ENCODE measurements at regions not wholly inside any gene's neighbourhood (a gene's known extent, or its start where the extent isn't known, plus 50 kb on each side); places are given as distances from the start of the nearest gene placed in this dataset.
"Not testable (repeated sequence)": the region's sequence is repeated elsewhere in the genome, so short reads cannot be mapped to it uniquely, and the experiment has no call there.

DNA sequence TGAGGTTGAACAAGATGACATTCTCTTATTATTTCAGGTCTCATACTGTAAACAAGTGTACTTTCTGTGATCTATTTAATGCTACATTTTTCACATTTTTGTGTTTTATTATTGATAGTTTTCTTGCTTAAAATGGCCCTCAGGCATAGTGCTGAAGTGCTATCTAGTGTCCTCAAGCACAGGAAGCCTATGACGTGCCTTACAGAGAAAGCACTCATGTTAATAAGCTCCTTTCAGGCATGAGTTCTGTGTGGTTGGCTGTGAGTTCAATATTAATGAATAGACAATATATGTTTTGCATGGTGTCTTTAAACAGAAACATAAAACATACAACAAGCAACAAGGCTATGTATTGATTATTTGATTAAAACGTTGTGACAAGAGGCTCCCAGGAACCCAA lies 450.1 kb downstream of the PLK2 start:
- DNase-seq: no peak

DNA sequence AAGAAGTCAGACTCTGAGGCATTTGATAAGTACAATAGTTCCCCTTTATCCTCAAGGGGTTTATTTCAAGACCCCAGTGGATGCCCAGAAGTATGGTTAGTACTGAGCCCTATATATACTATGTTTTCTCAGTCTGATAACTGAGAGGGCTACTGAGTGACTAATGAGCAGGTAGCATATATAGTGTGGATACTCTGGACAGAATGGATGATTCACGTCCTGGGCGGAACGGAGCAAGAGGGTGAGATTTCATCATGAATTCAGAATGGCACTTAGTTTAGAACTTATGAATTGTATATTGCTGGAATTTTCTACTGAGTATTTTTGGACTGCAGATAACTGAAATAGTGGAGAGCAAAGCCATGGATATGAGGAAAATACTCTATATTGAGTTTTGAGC lies 457.6 kb downstream of the PLK2 start:
- DNase-seq: no peak

DNA sequence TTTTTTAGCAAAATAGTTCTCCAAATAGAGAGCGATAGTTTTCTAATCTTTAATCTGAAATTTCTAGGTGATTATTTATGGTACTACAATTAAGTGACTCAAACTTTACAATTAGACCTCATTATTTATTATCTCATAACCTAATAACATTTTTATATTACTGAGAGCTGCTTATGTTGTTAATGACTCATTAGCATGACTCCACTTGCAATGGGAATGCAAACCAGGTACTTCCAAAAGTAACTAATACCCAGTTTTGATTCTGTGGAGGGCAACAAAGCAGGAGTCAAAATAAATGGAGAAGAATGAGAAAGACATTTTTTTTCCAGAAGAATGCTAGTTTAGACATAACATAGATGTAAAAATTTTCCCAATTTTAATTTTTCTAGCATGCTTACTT lies 466.0 kb downstream of the PLK2 start:
- DNase-seq: no peak

DNA sequence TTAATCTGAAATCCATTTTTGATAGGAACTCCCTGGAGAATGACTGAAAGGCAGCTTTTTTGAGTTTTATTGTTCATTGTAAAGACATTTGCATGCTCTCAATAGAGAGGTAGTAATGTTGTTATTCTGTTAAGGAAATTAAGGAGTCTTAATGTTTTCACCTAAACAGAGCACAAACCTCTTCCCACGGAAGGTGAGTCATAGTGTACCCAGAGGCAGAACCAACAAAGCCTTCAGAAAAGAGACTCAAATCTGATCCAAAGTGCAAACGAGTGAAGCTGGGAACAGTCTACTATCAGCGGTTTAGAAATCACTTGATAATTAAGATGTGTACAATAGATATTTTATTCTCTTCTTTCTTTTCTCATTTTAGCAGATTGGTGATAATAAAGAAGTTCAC lies 470.5 kb downstream of the PLK2 start:
- DNase-seq: no peak

DNA sequence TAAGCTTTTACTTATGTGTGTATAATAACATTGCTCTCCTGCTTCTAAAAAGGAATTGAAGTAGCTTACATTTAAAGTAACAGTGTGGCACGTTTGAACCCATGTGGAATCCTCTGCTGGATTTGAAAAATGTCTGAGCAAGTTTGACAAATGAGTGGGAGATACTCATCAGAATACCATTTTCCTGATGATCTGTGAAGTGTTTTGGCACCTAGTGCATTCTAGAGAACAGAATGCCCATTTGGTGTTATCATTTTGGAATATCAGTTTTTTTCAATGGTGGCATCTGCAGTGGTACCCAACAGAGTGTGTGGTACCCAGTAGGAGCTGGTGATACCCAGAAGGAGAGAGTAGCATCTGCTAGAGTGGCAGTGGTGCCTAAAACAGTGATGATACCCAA lies 471.1 kb downstream of the PLK2 start:
- no peak for DNase-seq

DNA sequence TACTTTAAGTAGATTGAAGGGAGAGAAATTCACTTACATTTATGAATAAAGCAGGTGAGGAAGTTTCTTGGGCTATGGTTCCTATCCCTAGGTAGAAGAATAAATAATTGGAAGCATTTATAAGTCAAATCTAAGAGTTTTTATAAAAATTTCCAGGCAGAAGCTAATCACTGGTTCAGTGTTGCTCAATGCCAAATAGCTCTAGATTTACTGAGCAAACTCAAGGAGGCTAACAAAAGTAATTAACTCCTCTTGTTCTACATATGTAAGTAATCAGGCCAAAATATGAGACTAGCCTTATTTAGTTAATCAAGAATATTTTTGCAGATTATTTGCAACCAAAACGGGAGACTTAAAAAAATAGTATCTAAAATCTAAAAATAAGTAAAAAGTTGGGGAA lies 472.3 kb downstream of the PLK2 start:
- DNase-seq: no peak

DNA sequence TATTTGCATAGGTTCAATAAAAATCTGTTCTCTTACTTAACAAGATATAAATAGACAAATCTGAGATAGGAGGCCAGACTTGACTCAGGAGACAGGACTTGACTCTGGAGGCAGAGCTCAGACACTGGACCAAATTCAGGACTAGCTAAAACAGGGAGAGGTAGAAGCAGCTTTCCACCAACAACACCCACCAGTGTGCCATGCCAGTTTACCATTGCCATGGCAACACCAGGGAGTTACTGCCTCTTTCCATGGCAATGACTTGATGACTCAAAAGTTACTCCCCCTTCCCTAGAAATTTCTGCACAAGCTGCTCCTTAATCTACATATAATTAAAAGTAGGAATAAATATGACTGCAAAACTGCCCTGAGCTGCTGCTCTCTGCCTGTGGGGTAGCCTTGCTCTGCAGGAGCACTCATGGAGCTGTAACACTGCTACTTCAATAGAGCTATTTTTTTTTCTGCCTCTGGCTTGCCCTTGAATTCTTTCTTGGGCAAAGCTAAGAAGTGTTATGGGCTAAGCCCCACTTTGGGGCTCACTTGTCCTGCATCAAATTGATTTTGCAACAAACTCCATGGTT lies 473.0 kb downstream of the PLK2 start:
- no peak for DNase-seq

GRCh38 chr5:57983426-57983825 lies 476.5 kb downstream of the PLK2 start:
- DNase-seq: no peak

GRCh38 chr5:57979671-57980070 lies 480.2 kb downstream of the PLK2 start:
- DNase-seq: no peak

DNA sequence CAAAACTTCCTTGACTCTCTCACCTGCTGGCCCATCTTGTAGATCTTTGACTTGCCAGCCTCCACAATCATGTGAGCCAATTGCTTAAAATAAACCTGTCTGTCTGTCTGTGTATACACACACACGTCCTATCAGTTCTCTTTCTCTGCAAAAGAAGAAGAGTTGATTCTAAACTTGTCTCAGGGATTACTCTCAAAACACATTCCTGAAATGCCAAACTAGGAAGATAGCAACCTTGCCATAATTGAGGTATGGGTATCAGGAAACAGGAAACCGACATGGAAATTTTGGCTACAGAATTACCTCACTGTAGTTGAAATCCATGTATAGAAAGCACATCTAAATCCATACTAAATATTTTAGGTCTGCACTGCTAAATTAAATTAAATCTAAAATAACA lies 483.4 kb downstream of the PLK2 start:
- DNase-seq: no peak

DNA sequence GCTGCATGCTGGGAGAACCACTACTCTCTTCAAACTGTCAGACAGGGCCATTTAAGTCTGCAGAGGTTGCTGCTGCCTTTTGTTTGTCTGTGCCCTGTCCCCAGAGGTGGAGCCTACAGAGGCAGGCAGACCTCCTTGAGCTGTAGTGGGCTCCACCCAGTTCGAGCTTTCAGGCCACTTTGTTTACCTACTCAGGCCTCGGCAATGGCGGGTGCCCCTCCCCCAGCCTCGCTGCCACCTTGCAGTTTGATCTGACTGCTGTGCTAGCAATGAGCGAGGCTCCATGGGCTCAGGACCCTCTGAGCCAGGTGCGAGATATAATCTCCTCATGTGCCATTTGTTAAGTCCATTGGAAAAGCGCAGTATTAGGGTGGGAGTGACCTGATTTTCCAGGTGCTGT lies 487.8 kb downstream of the PLK2 start:
- DNase-seq: not testable (repeated sequence)

- no peak for DNase-seq
These were observed 478.0 kb upstream of the ACTBL2 start for GRCh38 chr5:57960569-57960968.

DNA sequence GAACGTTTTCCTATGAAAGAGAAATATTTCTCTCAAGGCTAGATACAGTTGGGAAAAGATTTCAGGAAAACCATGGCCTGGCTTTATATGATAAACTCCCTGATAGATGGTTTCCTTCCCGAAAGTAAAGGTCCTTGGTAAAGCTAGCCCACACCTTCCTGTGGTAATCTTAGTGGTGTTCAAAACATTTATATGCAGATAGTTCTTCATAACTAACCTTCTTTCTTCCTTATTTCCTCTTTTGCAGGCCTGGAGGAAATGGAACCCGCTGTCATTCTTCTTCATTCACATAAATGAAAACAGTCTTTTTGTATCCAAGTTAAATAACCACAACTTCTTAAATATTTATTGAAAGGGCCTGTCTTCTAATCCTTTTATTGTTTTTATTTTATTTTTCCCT lies 474.0 kb upstream of the ACTBL2 start:
- no peak for DNase-seq

DNA sequence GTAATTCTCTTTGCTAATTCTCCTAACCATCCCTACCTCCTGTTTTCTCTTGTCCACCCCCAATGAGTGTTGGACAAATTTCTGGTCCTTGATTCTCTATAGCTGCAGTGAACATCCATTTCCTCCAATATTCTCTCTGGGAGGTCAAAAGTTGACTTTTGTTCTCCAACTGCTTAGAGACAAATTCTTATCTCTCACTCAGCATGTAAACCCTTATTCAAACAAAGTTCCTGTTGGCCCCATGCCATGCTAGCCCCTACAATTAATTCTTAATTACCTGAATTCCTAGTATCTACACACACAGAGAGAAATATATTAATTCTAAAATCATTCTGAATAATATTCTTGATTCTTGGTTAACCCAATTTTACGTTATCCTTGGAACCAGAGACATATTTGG lies 472.9 kb upstream of the ACTBL2 start:
- no peak for DNase-seq

GRCh38 chr5:57953792-57954191 lies 471.2 kb upstream of the ACTBL2 start:
- no peak for DNase-seq

DNA sequence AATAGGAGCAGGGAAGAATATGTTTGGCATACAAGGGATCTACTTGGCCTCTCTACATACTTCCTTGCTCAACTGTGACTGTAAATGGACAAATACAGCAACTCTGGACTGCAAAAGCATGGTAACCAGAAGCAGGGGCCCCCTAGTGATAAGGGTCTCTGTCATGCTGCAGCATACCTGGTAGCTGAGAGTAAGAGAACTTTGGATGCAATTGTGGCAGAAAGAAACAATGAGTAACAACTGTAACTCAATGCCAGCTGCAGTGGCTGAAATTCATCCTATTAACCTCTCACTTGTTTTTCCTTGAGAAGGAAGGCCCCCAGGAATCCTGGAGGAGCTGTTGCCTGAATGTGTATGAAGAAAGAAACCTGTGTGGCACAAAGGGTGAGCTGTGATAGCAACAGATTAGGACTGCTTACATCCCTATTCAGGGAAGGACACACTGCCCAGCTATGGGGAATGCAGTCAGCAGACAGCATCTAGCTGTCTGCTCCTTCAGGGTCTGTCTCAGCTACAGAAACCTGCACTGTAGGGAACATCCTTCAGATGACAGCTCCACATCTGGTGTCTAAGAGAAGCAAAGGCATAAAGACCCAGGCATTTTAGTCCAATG lies 468.1 kb upstream of the ACTBL2 start:
- DNase-seq: no peak

GRCh38 chr5:57948091-57948490 lies 465.5 kb upstream of the ACTBL2 start:
- DNase-seq: no peak

DNA sequence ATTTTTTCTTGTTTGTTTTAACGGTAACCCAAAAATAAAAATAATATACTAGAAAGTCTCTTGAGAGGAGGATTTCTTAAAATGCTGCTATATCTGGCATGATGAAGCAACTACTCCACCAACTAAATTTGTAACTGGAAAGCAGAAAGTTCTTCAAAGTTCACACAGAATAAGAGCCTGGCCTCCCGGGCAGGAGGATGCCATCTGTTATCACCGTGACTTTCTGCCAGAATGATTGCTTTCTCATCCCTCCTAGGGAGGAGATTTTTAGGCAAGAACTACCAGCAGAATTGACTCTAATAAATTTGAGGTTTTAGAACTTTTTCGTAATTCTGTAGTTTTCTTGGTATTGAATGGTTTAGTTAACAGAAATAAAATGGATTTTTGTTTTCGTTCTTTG lies 464.6 kb upstream of the ACTBL2 start:
- no peak for DNase-seq

DNA sequence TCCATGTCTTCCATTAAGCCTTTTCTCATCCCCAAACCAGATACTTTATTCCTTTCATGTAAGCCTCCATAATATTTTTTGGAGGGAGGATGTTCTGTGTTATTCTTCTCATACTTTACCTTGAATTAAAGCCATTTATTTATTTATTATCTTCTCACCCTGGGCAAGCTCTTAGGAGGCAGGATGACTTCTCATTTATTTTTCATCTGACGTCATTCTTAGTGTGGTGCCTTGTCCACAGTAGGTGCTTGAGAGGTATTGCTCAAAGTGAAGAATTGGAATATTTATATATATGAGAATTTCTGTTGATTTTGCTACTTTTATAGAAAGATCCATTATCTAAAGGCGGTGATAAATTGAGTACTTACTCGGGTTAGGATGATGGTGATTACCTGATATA lies 458.3 kb upstream of the ACTBL2 start:
- no peak for DNase-seq

- no peak for DNase-seq
These were observed 457.6 kb upstream of the ACTBL2 start for GRCh38 chr5:57940236-57940635.

- no peak for DNase-seq
These were observed 457.2 kb upstream of the ACTBL2 start for GRCh38 chr5:57939771-57940170.

DNA sequence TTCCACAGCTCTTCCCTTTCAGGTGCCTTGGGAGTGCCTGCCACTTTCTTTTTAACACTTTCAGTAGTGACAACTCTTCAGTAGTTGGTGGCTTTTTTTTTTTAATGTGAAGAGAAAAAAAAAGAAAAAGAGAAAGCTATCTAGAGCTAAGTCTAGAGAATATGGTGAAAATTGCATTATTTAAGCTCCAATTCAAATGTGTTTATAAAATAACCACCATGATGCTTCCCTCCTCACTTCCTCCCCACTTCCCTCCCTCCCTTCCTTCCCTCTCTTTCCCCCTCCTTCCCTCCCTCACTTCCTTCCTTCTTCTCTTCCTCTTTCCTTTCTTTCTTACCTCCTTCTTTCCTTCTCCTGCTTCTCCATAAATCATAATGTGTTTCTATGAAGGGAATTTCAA lies 456.7 kb upstream of the ACTBL2 start:
- DNase-seq: no peak

- no peak for DNase-seq
These were observed 455.6 kb upstream of the ACTBL2 start for GRCh38 chr5:57938174-57938557.

- no peak for DNase-seq
These were observed 455.0 kb upstream of the ACTBL2 start for GRCh38 chr5:57937501-57938173.

GRCh38 chr5:57937025-57937424 lies 454.4 kb upstream of the ACTBL2 start:
- no peak for DNase-seq

Data from NCI-H2029 (cell line).